ENCODE measurements at regions not wholly inside any gene's neighbourhood (a gene's known extent, or its start where the extent isn't known, plus 50 kb on each side); places are given as distances from the start of the nearest gene placed in this dataset.

DNA sequence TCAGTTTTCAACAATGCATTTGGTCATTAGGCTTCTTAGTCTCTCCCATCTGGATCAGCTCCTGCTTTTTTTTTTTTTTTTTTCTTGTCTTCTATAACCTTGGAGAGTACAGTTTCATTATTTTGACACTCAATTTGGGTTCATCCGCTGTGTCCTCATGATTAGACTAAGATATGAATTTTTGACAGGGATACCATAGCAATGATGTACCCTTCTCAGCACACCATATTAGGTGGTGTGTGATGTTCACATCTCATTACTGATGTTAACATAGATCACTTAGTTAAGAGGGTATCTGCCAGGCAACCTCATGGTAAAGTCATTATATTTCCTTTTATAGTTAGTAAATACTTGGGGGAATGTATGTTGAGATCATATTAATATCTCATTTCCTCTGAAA is 445.5 kb upstream of the IGFBP3 start:
- TF ChIP-seq EZH2phosphoT487 (IDR thresholded peaks at IDR 0.05; ENCODE audit: borderline replicate concordance), result no peak
- TF ChIP-seq, protein P1, sequence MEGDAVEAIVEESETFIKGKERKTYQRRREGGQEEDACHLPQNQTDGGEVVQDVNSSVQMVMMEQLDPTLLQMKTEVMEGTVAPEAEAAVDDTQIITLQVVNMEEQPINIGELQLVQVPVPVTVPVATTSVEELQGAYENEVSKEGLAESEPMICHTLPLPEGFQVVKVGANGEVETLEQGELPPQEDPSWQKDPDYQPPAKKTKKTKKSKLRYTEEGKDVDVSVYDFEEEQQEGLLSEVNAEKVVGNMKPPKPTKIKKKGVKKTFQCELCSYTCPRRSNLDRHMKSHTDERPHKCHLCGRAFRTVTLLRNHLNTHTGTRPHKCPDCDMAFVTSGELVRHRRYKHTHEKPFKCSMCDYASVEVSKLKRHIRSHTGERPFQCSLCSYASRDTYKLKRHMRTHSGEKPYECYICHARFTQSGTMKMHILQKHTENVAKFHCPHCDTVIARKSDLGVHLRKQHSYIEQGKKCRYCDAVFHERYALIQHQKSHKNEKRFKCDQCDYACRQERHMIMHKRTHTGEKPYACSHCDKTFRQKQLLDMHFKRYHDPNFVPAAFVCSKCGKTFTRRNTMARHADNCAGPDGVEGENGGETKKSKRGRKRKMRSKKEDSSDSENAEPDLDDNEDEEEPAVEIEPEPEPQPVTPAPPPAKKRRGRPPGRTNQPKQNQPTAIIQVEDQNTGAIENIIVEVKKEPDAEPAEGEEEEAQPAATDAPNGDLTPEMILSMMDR (conservative IDR thresholded peaks at IDR 0.05; ENCODE audit: low read length), result no peak
